ENCODE measurements at regions not wholly inside any gene's neighbourhood (a gene's known extent, or its start where the extent isn't known, plus 50 kb on each side); places are given as distances from the start of the nearest gene placed in this dataset.

GRCh38 chr21:35812679-35813078 is 247.6 kb downstream of the SETD4 start:
- Histone ChIP-seq H3K9me2 (replicated peaks; ENCODE audit: low read depth, low read length) (no peaks in the 10 kb centered on the region), H4K20me1 (ENCODE audit: insufficient read depth, low read length, poor library complexity, severe bottlenecking) (no peaks in the 10 kb centered on the region), H3K4me1 (ENCODE audit: insufficient read depth, low read length, poor library complexity, severe bottlenecking) (no peaks in the 10 kb centered on the region), H3K4me2 (ENCODE audit: low read depth, low read length, poor library complexity, severe bottlenecking) (no peak overlapping the region), H3F3A (ENCODE audit: low read depth) (no peaks in the 10 kb centered on the region), H3K27me3 (ENCODE audit: insufficient read depth, low read length, poor library complexity, severe bottlenecking) (peaks cover 3% of the 10 kb centered on the region), H3K9ac (ENCODE audit: low read depth, low read length, poor library complexity, severe bottlenecking) (no peak overlapping the region), H3K4me3 (ENCODE audit: low read length, poor library complexity, severe bottlenecking) (no peak overlapping the region), H2AFZ (ENCODE audit: low read length) (no peak overlapping the region), H3K36me3 (ENCODE audit: insufficient read depth, low read length) (no peaks in the 10 kb centered on the region), H3K9me3 (ENCODE audit: insufficient read depth, low read depth, low read length) (no peaks in the 10 kb centered on the region), H3K79me2 (ENCODE audit: insufficient read depth, low read length) (no peaks in the 10 kb centered on the region)
- TF ChIP-seq CTCF (conservative IDR thresholded peaks at IDR 0.05; ENCODE audit: low read length) (no peak), EZH2phosphoT487 (IDR thresholded peaks at IDR 0.05; ENCODE audit: borderline replicate concordance) (no peak)

- Histone ChIP-seq H3K36me3 (ENCODE audit: insufficient read depth, low read length) (no peaks in the 10 kb centered on the region), H2AFZ (ENCODE audit: low read length) (no peak overlapping the region), H3K79me2 (ENCODE audit: insufficient read depth, low read length) (no peaks in the 10 kb centered on the region), H3K4me1 (ENCODE audit: insufficient read depth, low read length, poor library complexity, severe bottlenecking) (no peaks in the 10 kb centered on the region), H3F3A (ENCODE audit: low read depth) (no peaks in the 10 kb centered on the region), H3K4me3 (ENCODE audit: low read length, poor library complexity, severe bottlenecking) (no peak overlapping the region), H4K20me1 (ENCODE audit: insufficient read depth, low read length, poor library complexity, severe bottlenecking) (no peaks in the 10 kb centered on the region), H3K27me3 (ENCODE audit: insufficient read depth, low read length, poor library complexity, severe bottlenecking) (peaks cover 3% of the 10 kb centered on the region), H3K4me2 (ENCODE audit: low read depth, low read length, poor library complexity, severe bottlenecking) (no peak overlapping the region), H3K9me2 (replicated peaks; ENCODE audit: low read depth, low read length) (no peaks in the 10 kb centered on the region), H3K9me3 (ENCODE audit: insufficient read depth, low read depth, low read length) (no peaks in the 10 kb centered on the region), H3K9ac (ENCODE audit: low read depth, low read length, poor library complexity, severe bottlenecking) (no peak overlapping the region)
- no peak for TF ChIP-seq EZH2phosphoT487 (IDR thresholded peaks at IDR 0.05; ENCODE audit: borderline replicate concordance)
- no peak for TF ChIP-seq CTCF (conservative IDR thresholded peaks at IDR 0.05; ENCODE audit: low read length)
Observed at GRCh38 chr21:35811191-35811806, 249.0 kb downstream of the SETD4 start.

GRCh38 chr21:35810431-35810970 is 249.8 kb downstream of the SETD4 start:
- no peaks in the 10 kb centered on the region for H3K9me3 ChIP-seq (ENCODE audit: insufficient read depth, low read depth, low read length)
- no peaks in the 10 kb centered on the region for H4K20me1 ChIP-seq (ENCODE audit: insufficient read depth, low read length, poor library complexity, severe bottlenecking)
- H2AFZ ChIP-seq (ENCODE audit: low read length) = no peak overlapping the region
- no peaks in the 10 kb centered on the region for H3K9me2 ChIP-seq (replicated peaks; ENCODE audit: low read depth, low read length)
- no peak overlapping the region for H3K4me2 ChIP-seq (ENCODE audit: low read depth, low read length, poor library complexity, severe bottlenecking)
- no peaks in the 10 kb centered on the region for H3K4me1 ChIP-seq (ENCODE audit: insufficient read depth, low read length, poor library complexity, severe bottlenecking)
- TF ChIP-seq EZH2phosphoT487 (IDR thresholded peaks at IDR 0.05; ENCODE audit: borderline replicate concordance) (no peak), CTCF (conservative IDR thresholded peaks at IDR 0.05; ENCODE audit: low read length) (no peak)
- H3K9ac ChIP-seq (ENCODE audit: low read depth, low read length, poor library complexity, severe bottlenecking) = no peak overlapping the region
- no peak overlapping the region for H3K4me3 ChIP-seq (ENCODE audit: low read length, poor library complexity, severe bottlenecking)
- no peaks in the 10 kb centered on the region for H3F3A ChIP-seq (ENCODE audit: low read depth)
- no peaks in the 10 kb centered on the region for H3K79me2 ChIP-seq (ENCODE audit: insufficient read depth, low read length)
- H3K27me3 ChIP-seq (ENCODE audit: insufficient read depth, low read length, poor library complexity, severe bottlenecking) = peaks cover 3% of the 10 kb centered on the region
- H3K36me3 ChIP-seq (ENCODE audit: insufficient read depth, low read length) = no peaks in the 10 kb centered on the region
